T-cell (primary cell): ENCODE measurements at regions not wholly inside any gene's neighbourhood (a gene's known extent, or its start where the extent isn't known, plus 50 kb on each side); places are given as distances from the start of the nearest gene placed in this dataset.

Source experiments
- ATAC-seq, 4 experiments: fragments of 200-7000 bp in 3 of 4; fragments of 150-1000 bp in 1 of 4; cut with Tn5 transposase; replicated peaks in 1 of 4; 1 replicate in 3 of 4; 2 replicates in 1 of 4; pipeline ENCODE4 v1.10.0; 2021; ENCODE audit warnings: moderate library complexity in 3 of 4, mild to moderate bottlenecking in 2 of 4, moderate number of reproducible peaks in 1 of 4
- CTCF ChIA-PET, 2 donors: fragments of 300-600 bp; sonication (Branson Sonifier 250); formaldehyde crosslinking; loops; one replicate each; lab custom pipeline; 2022; ENCODE audit warnings: antibody characterized with exemption in 2 of 2; lab: Charles Lee
- POLR2A ChIA-PET, 2 donors: fragments of 300-600 bp; sonication (Branson Sonifier 250); formaldehyde crosslinking; loops; one replicate each; lab custom pipeline; 2022; ENCODE audit warnings: antibody characterized with exemption in 2 of 2; lab: Charles Lee
- DNase-seq, 35 experiments: peaks; one replicate each; pipeline versions ENCODE4 v3.0.0 to v3.0.0-alpha.2; 2013 to 2023
- H3K27ac ChIP-seq: one replicate; pipeline ENCODE4 v1.5.1; 2013; ENCODE audit warnings: low read length
- H3K27me3 ChIP-seq, 2 experiments: replicated peaks in 1 of 2; 1 replicate in 1 of 2; 2 replicates in 1 of 2; pipeline versions ENCODE4 v1.6.1 to v1.7.0; 2013; ENCODE audit warnings: low read length in 1 of 2, mixed read lengths in 1 of 2; ENCODE audit not compliant: control insufficient read depth in 2 of 2, insufficient read depth in 2 of 2; ENCODE audit errors: extremely low read depth in 1 of 2
- H3K36me3 ChIP-seq, 2 donors: 1 replicate in 1 of 2; 2 replicates in 1 of 2; pipeline versions ENCODE4 v1.6.1 to v1.7.0; 2013; ENCODE audit warnings: low read length in 1 of 2; ENCODE audit not compliant: control insufficient read depth in 2 of 2, insufficient read depth in 1 of 2; ENCODE audit errors: extremely low read depth in 1 of 2
- H3K4me1 ChIP-seq, 2 experiments: 1 replicate in 1 of 2; 2 replicates in 1 of 2; pipeline versions ENCODE4 v1.6.1 to v1.7.0; 2013; ENCODE audit warnings: low read length in 2 of 2, mixed read lengths in 1 of 2; ENCODE audit not compliant: insufficient read depth in 2 of 2, control insufficient read depth in 1 of 2; ENCODE audit errors: extremely low read depth in 1 of 2
- H3K4me3 ChIP-seq, 2 donors: 1 replicate in 1 of 2; 2 replicates in 1 of 2; pipeline versions ENCODE4 v1.5.1 to v1.7.0; 2013; ENCODE audit warnings: mild to moderate bottlenecking in 2 of 2, low read length in 1 of 2, moderate library complexity in 1 of 2; ENCODE audit not compliant: control insufficient read depth in 1 of 2; ENCODE audit errors: extremely low read depth in 1 of 2
- H3K9me3 ChIP-seq: 2 replicates; pipeline ENCODE4 v1.7.0; 2013
- H3K27ac Mint-ChIP-seq, 2 donors: one replicate each; pipeline ENCODE4 v1.8.0; 2020 to 2021; ENCODE audit warnings: mild to moderate bottlenecking in 2 of 2, mixed read lengths in 2 of 2
- H3K27me3 Mint-ChIP-seq, 2 donors: one replicate each; pipeline ENCODE4 v1.8.0; 2021 to 2022; ENCODE audit warnings: mixed read lengths in 2 of 2
- H3K36me3 Mint-ChIP-seq: one replicate; pipeline ENCODE4 v1.8.0; 2021; ENCODE audit warnings: mixed read lengths
- H3K4me1 Mint-ChIP-seq, 3 donors: one replicate each; pipeline ENCODE4 v1.8.0; 2020 to 2022; ENCODE audit warnings: mixed read lengths in 3 of 3, mild to moderate bottlenecking in 1 of 3
- H3K4me3 Mint-ChIP-seq, 3 donors: one replicate each; pipeline ENCODE4 v1.8.0; 2020 to 2022; ENCODE audit warnings: mild to moderate bottlenecking in 3 of 3, mixed read lengths in 3 of 3, moderate library complexity in 3 of 3
- H3K9me3 Mint-ChIP-seq, 3 donors: one replicate each; pipeline ENCODE4 v1.8.0; 2020 to 2022; ENCODE audit warnings: mixed read lengths in 3 of 3
- whole genome bisulfite sequencing: methylation state at CpG from one replicate; pipeline ENCODE4 v1.1.5; 2013; ENCODE audit warnings: missing lambda C conversion rate; ENCODE audit not compliant: insufficient coverage; 5-methylcytosine and 5-hydroxymethylcytosine counted together

- Histone ChIP-seq H3K27ac (no peak overlapping the region), H3K9me3 (no peaks in the 10 kb centered on the region), H3K36me3 (no peaks in the 10 kb centered on the region), H3K4me1 (no peaks in the 10 kb centered on the region), H3K27me3 (no peaks in the 10 kb centered on the region), H3K4me3 (no peak overlapping the region)
- H3K27ac Mint-ChIP-seq, result no peak overlapping the region
- H3K27me3 Mint-ChIP-seq, result no peaks in the 10 kb centered on the region
- H3K4me1 Mint-ChIP-seq, result no peaks in the 10 kb centered on the region
- peaks cover 10 to 15% (median 11%) of the 10 kb centered on the region in 3 donors for H3K9me3 Mint-ChIP-seq
- no CpG with 5 or more reads among the region's 4 CpGs for WGBS
- H3K4me3 Mint-ChIP-seq, result no peak overlapping the region
- no peak for DNase-seq
- ChIA-PET POLR2A (no interaction called here), CTCF (interaction anchor here in 1 of 2 donors (0.6 kb wide), 1 partner anchor 9 kb away, joined by 6 read pairs; no protein-coding TSS in a partner anchor)
- H3K36me3 Mint-ChIP-seq, result no peaks in the 10 kb centered on the region
- ATAC-seq, result no peak
Measured at GRCh38 chr2:123258877-123259539, 766.1 kb upstream of the CNTNAP5 start.

GRCh38 chr2:123262856-123263255 lies 762.2 kb upstream of the CNTNAP5 start:
- 100% methylated on average over 1 of the region's 4 CpGs for WGBS
- ATAC-seq, result no peak
- Mint-ChIP-seq H3K4me3 (no peak overlapping the region), H3K27me3 (no peaks in the 10 kb centered on the region), H3K36me3 (no peaks in the 10 kb centered on the region), H3K9me3 (peaks cover 16 to 21% (median 19%) of the 10 kb centered on the region in 3 donors), H3K4me1 (no peaks in the 10 kb centered on the region), H3K27ac (no peak overlapping the region)
- POLR2A ChIA-PET, result no interaction called here
- Histone ChIP-seq H3K9me3 (no peaks in the 10 kb centered on the region), H3K4me1 (no peaks in the 10 kb centered on the region), H3K27ac (no peak overlapping the region), H3K27me3 (no peaks in the 10 kb centered on the region), H3K36me3 (no peaks in the 10 kb centered on the region), H3K4me3 (no peak overlapping the region)
- CTCF ChIA-PET, result no interaction called here
- no peak for DNase-seq

GRCh38 chr2:123283431-123283830 lies 741.7 kb upstream of the CNTNAP5 start:
- DNase-seq (no peak), ATAC-seq (no peak)
- H3K9me3 Mint-ChIP-seq, result peaks cover 12 to 35% (median 24%) of the 10 kb centered on the region in 3 donors
- H3K36me3 Mint-ChIP-seq, result no peaks in the 10 kb centered on the region
- WGBS, result no CpG with 5 or more reads among the region's 2 CpGs
- H3K27me3 ChIP-seq, result no peaks in the 10 kb centered on the region
- no peaks in the 10 kb centered on the region for H3K4me1 Mint-ChIP-seq
- H3K36me3 ChIP-seq, result no peaks in the 10 kb centered on the region
- ChIA-PET POLR2A (no interaction called here), CTCF (no interaction called here)
- no peaks in the 10 kb centered on the region for H3K9me3 ChIP-seq
- H3K4me1 ChIP-seq, result no peaks in the 10 kb centered on the region
- H3K27ac ChIP-seq, result no peak overlapping the region
- H3K4me3 ChIP-seq, result no peak overlapping the region
- no peaks in the 10 kb centered on the region for H3K27me3 Mint-ChIP-seq
- H3K27ac Mint-ChIP-seq, result no peak overlapping the region
- H3K4me3 Mint-ChIP-seq, result no peak overlapping the region

- DNase-seq (no peak), ATAC-seq (no peak)
- ChIA-PET CTCF (no interaction called here), POLR2A (no interaction called here)
- Mint-ChIP-seq H3K36me3 (no peaks in the 10 kb centered on the region), H3K27ac (no peak overlapping the region), H3K4me3 (no peak overlapping the region), H3K9me3 (peaks cover 3 to 25% (median 18%) of the 10 kb centered on the region in 3 donors), H3K27me3 (no peaks in the 10 kb centered on the region), H3K4me1 (no peaks in the 10 kb centered on the region)
- Histone ChIP-seq H3K4me1 (no peaks in the 10 kb centered on the region), H3K9me3 (no peaks in the 10 kb centered on the region), H3K4me3 (no peak overlapping the region), H3K27ac (no peak overlapping the region), H3K27me3 (no peaks in the 10 kb centered on the region), H3K36me3 (no peaks in the 10 kb centered on the region)
- WGBS, result no CpG with 5 or more reads among the region's 1 CpG
Measured at GRCh38 chr2:123303731-123304130, 721.4 kb upstream of the CNTNAP5 start.
